Activated T-helper 1 cell treated with anti-CD3 and anti-CD28 coated beads, Interleukin-12 subunit alpha, Interleukin-12 subunit beta, Interleukin-2, Interleukin-4 antibody, amounts not matched to agents 30 ng/mL and 10 ng/mL and 1 ng/mL, durations not matched to agents 14 hours and 24 hours and 36 hours (primary cell): ENCODE measurements at regions not wholly inside any gene's neighbourhood (a gene's known extent, or its start where the extent isn't known, plus 50 kb on each side); places are given as distances from the start of the nearest gene placed in this dataset.

Source experiments
- DNase-seq: peaks from one replicate; pipeline ENCODE4 v3.0.0; 2021; ENCODE audit warnings: low spot score
- H3K27ac Mint-ChIP-seq: one replicate; pipeline ENCODE4 v1.8.0; 2021; ENCODE audit warnings: mild to moderate bottlenecking, mixed read lengths
- H3K27me3 Mint-ChIP-seq: one replicate; pipeline ENCODE4 v1.8.0; 2022; ENCODE audit warnings: mild to moderate bottlenecking, moderate library complexity, mixed read lengths; ENCODE audit not compliant: insufficient read depth
- H3K36me3 Mint-ChIP-seq: one replicate; pipeline ENCODE4 v1.8.0; 2021; ENCODE audit warnings: low read depth, mixed read lengths
- H3K4me1 Mint-ChIP-seq: one replicate; pipeline ENCODE4 v1.8.0; 2021; ENCODE audit warnings: low read depth, mixed read lengths
- H3K4me3 Mint-ChIP-seq: one replicate; pipeline ENCODE4 v1.8.0; 2021; ENCODE audit warnings: mild to moderate bottlenecking, moderate library complexity, mixed read lengths
- H3K9me3 Mint-ChIP-seq: one replicate; pipeline ENCODE4 v1.8.0; 2021; ENCODE audit warnings: mixed read lengths
- intact Hi-C: fragments of 100-400 bp; cut with micrococcal nuclease; formaldehyde crosslinking; loops from one replicate; pipeline ENCODE4 v1.15.1; 2024

GRCh38 chr13:109465148-109465547 lies 321.2 kb downstream of the IRS2 start:
- Mint-ChIP-seq H3K4me3 (no peak overlapping the region), H3K27ac (no peak overlapping the region), H3K9me3 (peaks cover 5% of the 10 kb centered on the region), H3K27me3 (peaks cover 2% of the 10 kb centered on the region), H3K4me1 (no peaks in the 10 kb centered on the region), H3K36me3 (no peaks in the 10 kb centered on the region)
- DNase-seq, result no peak
- intact Hi-C loops, result no loop called here

DNA sequence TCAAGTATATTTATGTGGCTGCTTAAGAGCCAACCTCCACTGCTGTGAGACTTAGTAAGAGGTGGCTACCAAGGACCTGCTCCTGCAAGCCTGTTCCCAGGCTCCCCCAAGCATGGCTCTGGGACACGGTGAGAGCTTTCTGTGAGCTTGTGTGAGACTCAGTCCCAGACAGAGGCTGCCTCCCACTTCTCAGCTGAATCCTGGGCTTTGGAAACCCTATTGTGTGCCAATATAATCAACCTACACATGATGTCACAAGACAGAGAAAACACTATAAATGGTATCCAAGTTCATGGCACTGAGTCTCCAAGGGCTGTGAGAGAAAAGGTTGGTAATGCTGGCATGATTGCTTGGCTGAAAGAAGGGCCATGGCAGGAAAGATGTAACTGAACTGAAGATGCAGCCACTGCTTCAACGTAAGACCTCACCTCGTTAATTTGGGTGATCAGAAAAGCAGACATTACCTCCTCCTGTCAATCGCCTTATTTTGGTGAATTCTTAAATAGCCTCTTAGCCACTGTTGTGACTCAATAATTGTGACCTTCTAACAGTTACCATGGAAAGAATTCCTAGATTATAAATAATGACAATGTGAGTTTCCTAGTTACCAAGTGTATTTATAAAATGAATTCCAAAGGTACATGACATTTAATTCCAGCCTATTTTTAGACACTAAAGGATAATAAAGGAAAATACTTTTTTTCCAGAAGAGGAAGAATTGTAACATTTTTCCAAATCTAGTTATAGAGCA lies 332.0 kb downstream of the IRS2 start:
- Mint-ChIP-seq H3K4me1 (no peaks in the 10 kb centered on the region), H3K36me3 (no peaks in the 10 kb centered on the region), H3K9me3 (peaks cover 4% of the 10 kb centered on the region), H3K27ac (no peak overlapping the region), H3K4me3 (no peak overlapping the region), H3K27me3 (no peaks in the 10 kb centered on the region)
- intact Hi-C loops, result no loop called here
- no peak for DNase-seq

- Mint-ChIP-seq H3K27me3 (no peaks in the 10 kb centered on the region), H3K36me3 (no peaks in the 10 kb centered on the region), H3K27ac (no peak overlapping the region), H3K9me3 (peaks cover 4% of the 10 kb centered on the region), H3K4me3 (no peak overlapping the region), H3K4me1 (no peaks in the 10 kb centered on the region)
- intact Hi-C loops, result no loop called here
- DNase-seq, result no peak
These were observed 334.7 kb downstream of the IRS2 start for GRCh38 chr13:109451726-109452125.

- H3K27ac Mint-ChIP-seq, result no peak overlapping the region
- H3K4me3 Mint-ChIP-seq, result no peak overlapping the region
- intact Hi-C loops, result no loop called here
- DNase-seq, result no peak
- no peaks in the 10 kb centered on the region for H3K27me3 Mint-ChIP-seq
- peaks cover 4% of the 10 kb centered on the region for H3K9me3 Mint-ChIP-seq
- no peaks in the 10 kb centered on the region for H3K36me3 Mint-ChIP-seq
- no peaks in the 10 kb centered on the region for H3K4me1 Mint-ChIP-seq
These were observed 337.8 kb downstream of the IRS2 start for GRCh38 chr13:109448629-109449028.

DNA sequence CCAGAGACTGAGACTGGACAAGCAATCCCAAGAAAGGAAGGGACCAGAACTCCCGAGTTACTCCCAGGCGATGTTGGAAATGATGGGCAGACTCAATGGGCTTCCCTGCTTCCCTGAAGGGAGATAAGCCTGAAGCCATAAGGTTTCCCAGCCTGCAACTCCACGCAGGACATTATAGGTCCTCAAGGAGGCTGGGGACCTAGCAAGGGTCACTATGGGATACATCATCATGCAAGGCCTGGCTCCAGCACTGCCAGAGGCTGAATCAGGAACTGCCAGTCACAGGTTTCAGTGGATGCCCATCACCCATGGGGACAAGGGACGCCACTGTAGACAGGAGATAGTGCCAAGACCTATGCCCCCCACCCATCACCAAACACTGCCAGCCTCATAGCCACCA lies 338.7 kb downstream of the IRS2 start:
- Mint-ChIP-seq H3K4me1 (no peaks in the 10 kb centered on the region), H3K9me3 (no peaks in the 10 kb centered on the region), H3K27me3 (no peaks in the 10 kb centered on the region), H3K4me3 (no peak overlapping the region), H3K36me3 (no peaks in the 10 kb centered on the region), H3K27ac (no peak overlapping the region)
- DNase-seq, result no peak
- intact Hi-C loops, result no loop called here

GRCh38 chr13:109440320-109440719 lies 346.1 kb downstream of the IRS2 start:
- DNase-seq, result no peak
- Mint-ChIP-seq H3K36me3 (no peaks in the 10 kb centered on the region), H3K9me3 (no peaks in the 10 kb centered on the region), H3K4me1 (no peaks in the 10 kb centered on the region), H3K27ac (no peak overlapping the region), H3K4me3 (no peak overlapping the region), H3K27me3 (no peaks in the 10 kb centered on the region)
- intact Hi-C loops, result no loop called here

DNA sequence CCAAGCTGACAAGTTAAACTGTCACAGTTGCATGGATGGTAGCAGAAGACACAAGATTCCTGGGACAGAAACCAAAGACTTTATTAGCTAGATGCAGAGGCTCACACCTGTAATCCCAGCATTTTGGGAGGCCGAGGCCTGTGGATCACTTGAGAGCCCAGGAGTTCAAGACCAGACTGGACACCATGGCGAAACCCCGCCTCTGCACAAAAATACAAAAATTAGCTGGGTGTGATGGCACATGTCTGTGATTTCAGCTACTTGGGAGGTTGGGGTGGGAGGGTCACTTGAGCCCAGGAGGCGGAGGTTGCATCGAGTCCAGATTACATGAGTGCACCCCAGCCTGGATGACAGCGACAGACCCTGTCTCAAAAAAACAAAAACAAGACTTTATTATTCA lies 346.6 kb downstream of the IRS2 start:
- H3K27ac Mint-ChIP-seq, result no peak overlapping the region
- intact Hi-C loops, result no loop called here
- no peaks in the 10 kb centered on the region for H3K4me1 Mint-ChIP-seq
- no peak overlapping the region for H3K4me3 Mint-ChIP-seq
- no peaks in the 10 kb centered on the region for H3K27me3 Mint-ChIP-seq
- H3K9me3 Mint-ChIP-seq, result no peaks in the 10 kb centered on the region
- H3K36me3 Mint-ChIP-seq, result no peaks in the 10 kb centered on the region
- DNase-seq, result no peak

DNA sequence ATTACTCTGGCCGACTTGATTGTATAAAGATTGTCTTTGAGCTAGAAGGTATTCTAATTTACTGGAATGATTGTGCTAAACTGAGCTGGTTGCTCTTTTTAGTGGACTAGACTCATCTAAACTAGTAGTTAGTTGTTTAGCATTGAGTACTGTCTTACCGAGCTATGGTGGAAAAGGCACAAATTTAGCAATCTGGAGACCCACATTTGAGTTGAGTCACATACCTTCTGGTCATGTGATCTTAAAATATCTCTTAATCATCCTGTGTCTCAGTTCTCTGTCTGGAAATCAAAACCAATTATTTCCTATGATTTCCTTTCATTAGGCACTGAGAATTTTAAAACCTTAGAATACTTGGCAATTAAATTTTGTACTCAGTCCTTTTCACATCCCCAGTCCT lies 349.5 kb downstream of the IRS2 start:
- no peak overlapping the region for H3K27ac Mint-ChIP-seq
- no peaks in the 10 kb centered on the region for H3K27me3 Mint-ChIP-seq
- H3K4me1 Mint-ChIP-seq, result no peaks in the 10 kb centered on the region

DNA sequence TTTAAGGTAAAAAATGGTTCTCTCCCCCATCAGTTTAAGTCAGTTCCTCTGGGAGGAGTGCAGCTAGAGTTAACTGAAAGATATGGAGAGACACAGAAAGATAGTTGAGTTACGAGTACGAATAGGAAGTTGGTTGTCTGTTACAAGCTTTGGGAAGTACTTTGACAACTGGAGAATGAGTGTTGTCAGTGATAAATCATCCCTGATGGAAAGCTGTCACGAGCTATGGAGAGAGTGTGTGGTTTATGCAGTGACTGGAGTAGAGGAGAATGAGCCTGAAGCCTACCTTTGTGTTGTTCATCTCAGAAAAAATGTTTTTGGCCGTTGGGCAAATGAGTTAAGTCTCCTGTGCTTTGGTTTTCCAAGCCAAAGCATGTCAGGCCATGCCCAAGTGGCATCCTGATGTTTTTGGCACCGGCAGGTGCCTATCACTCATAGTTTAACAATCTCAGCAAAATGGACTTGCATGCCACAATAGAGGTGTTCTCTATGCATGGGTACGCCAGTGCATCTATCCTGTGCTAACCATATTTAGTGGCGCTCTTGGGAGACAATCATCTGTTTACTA lies 350.2 kb downstream of the IRS2 start:
- no peaks in the 10 kb centered on the region for H3K36me3 Mint-ChIP-seq
- H3K9me3 Mint-ChIP-seq, result peaks cover 6% of the 10 kb centered on the region
- no peak for DNase-seq
- no peak overlapping the region for H3K4me3 Mint-ChIP-seq
- no peak overlapping the region for H3K27ac Mint-ChIP-seq
- H3K4me1 Mint-ChIP-seq, result no peaks in the 10 kb centered on the region
- intact Hi-C loops, result no loop called here
- H3K27me3 Mint-ChIP-seq, result no peaks in the 10 kb centered on the region

More for the DNA sequence above, 349.5 kb downstream of the IRS2 start:
- H3K9me3 Mint-ChIP-seq, result peaks cover 6% of the 10 kb centered on the region
- no peak for DNase-seq
- H3K36me3 Mint-ChIP-seq, result no peaks in the 10 kb centered on the region
- H3K4me3 Mint-ChIP-seq, result no peak overlapping the region
- intact Hi-C loops, result no loop called here

GRCh38 chr13:109431217-109431616 lies 355.2 kb downstream of the IRS2 start:
- no peaks in the 10 kb centered on the region for H3K27me3 Mint-ChIP-seq
- no peak overlapping the region for H3K27ac Mint-ChIP-seq
- intact Hi-C loops, result no loop called here
- H3K4me3 Mint-ChIP-seq, result no peak overlapping the region
- no peaks in the 10 kb centered on the region for H3K36me3 Mint-ChIP-seq
- DNase-seq, result no peak
- no peaks in the 10 kb centered on the region for H3K4me1 Mint-ChIP-seq
- H3K9me3 Mint-ChIP-seq, result peaks cover 6% of the 10 kb centered on the region

GRCh38 chr13:109428146-109428545 lies 358.2 kb downstream of the IRS2 start:
- H3K9me3 Mint-ChIP-seq, result peaks cover 2% of the 10 kb centered on the region
- H3K27me3 Mint-ChIP-seq, result peaks cover 1% of the 10 kb centered on the region
- no peaks in the 10 kb centered on the region for H3K36me3 Mint-ChIP-seq
- intact Hi-C loops, result no loop called here
- H3K4me3 Mint-ChIP-seq, result no peak overlapping the region
- H3K27ac Mint-ChIP-seq, result no peak overlapping the region
- no peaks in the 10 kb centered on the region for H3K4me1 Mint-ChIP-seq
- DNase-seq, result no peak

- no peak for DNase-seq
- H3K36me3 Mint-ChIP-seq, result no peaks in the 10 kb centered on the region
- H3K27ac Mint-ChIP-seq, result no peak overlapping the region
- no peak overlapping the region for H3K4me3 Mint-ChIP-seq
- H3K4me1 Mint-ChIP-seq, result no peaks in the 10 kb centered on the region
- intact Hi-C loops, result no loop called here
- no peaks in the 10 kb centered on the region for H3K9me3 Mint-ChIP-seq
- H3K27me3 Mint-ChIP-seq, result peaks cover 1% of the 10 kb centered on the region
These were observed 358.7 kb downstream of the IRS2 start for GRCh38 chr13:109427695-109428094.

DNA sequence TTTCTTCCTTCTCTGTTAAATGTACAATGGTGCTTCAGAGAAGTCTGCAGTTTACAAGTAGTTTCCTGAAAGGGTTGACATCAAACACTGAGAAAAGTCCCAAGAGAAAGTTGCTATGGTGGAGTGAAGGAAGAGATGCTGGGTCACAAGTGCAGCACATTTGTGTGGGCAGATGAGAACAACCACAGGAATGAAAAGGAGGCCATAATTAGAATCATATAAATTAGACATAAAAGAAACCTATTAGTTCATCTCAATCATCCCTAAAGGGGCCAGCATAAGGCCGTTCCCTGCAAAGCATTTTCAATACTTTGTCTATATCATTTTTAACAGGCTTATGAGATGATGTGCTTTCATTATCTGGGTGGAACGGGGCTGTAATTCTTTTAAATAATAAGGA lies 359.2 kb downstream of the IRS2 start:
- no peaks in the 10 kb centered on the region for H3K9me3 Mint-ChIP-seq
- intact Hi-C loops, result no loop called here
- no peaks in the 10 kb centered on the region for H3K36me3 Mint-ChIP-seq
- H3K27ac Mint-ChIP-seq, result no peak overlapping the region
- no peak overlapping the region for H3K4me3 Mint-ChIP-seq
- H3K4me1 Mint-ChIP-seq, result no peaks in the 10 kb centered on the region
- H3K27me3 Mint-ChIP-seq, result peaks cover 1% of the 10 kb centered on the region
- DNase-seq, result no peak

DNA sequence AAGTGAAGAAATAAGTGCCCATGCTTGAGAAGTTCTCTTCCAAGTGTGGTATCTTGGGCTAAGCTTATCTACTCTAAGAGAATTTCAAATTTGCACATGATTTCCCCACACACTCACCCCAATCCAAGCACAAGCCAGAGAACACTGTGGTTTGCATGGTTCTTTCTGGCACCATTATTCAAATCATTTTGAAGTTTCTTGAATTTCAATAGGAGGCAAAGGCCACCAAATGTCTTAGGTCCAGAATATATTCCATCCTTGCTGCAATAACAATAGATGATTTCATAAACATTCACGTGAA lies 359.7 kb downstream of the IRS2 start:
- intact Hi-C loops, result no loop called here
- DNase-seq, result no peak
- H3K4me1 Mint-ChIP-seq, result no peaks in the 10 kb centered on the region
- no peak overlapping the region for H3K27ac Mint-ChIP-seq
- H3K27me3 Mint-ChIP-seq, result peaks cover 1% of the 10 kb centered on the region
- no peaks in the 10 kb centered on the region for H3K9me3 Mint-ChIP-seq
- H3K4me3 Mint-ChIP-seq, result no peak overlapping the region
- no peaks in the 10 kb centered on the region for H3K36me3 Mint-ChIP-seq
